HG02642 (cell line): ENCODE measurements at regions not wholly inside any gene's neighbourhood (a gene's known extent, or its start where the extent isn't known, plus 50 kb on each side); places are given as distances from the start of the nearest gene placed in this dataset.

ENCODE experiments used
- ATAC-seq: cut with Tn5 transposase; IDR thresholded peaks from one replicate; pipeline ENCODE4 v1.9.1; 2021; ENCODE audit warnings: mild to moderate bottlenecking; ENCODE audit not compliant: unreplicated experiment, poor library complexity

DNA sequence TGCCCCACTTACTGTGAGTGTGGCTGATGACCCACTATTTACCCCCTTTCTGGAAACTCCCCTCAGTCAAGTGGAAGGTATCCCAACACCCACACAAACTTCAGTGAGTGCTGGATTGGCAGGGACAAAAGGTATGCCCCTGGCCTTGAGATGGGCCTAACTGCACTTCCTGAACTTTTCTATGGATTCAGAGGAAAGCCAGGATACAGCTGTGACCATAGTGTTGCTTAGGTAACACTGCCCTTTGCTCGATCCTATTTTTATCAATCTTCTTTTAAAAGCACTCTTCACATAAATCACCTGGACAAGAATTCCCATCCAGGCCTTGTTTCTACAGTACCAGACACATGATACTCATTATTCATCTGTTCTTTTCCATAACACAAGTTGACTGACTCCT, 671.5 kb upstream of the SLC8A1 start:
- ATAC-seq = no peak

DNA sequence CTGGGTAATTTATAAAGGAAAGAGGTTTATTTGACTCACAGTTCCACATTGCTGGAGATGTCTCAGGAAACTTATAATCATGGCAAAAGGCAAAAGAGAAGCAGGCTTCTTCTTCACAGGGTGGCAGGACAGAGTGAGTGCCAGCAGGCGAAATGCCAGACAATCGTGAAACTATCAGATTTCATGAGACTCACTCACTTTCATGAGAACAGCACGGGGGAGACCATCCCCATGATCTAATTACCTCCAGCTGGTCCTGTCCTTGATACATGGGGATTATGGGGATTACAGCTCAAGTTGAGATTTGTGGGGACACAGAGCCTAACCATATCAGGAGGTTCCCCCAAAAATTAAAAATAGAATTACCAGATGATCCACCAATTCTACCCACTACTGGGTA, 675.5 kb upstream of the SLC8A1 start:
- ATAC-seq = no peak

DNA sequence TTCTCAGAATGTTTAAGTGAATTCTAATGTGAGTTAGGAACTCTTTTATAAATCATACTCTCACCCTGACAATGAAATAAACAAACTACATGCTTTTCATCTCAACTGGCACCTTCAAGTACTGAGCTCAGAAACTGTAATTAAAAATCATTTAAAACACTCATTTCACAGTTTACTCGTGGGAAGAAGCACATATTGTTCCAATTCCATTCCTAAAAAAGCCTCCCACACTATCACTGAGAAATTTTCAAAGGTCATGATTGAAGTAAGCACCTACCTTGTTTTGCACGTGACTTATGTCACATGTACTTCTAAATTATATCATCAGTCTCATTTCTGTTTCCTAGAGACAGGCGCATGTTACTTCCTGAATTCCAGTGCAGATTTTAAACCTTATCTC, 678.1 kb upstream of the SLC8A1 start:
- ATAC-seq = no peak

DNA sequence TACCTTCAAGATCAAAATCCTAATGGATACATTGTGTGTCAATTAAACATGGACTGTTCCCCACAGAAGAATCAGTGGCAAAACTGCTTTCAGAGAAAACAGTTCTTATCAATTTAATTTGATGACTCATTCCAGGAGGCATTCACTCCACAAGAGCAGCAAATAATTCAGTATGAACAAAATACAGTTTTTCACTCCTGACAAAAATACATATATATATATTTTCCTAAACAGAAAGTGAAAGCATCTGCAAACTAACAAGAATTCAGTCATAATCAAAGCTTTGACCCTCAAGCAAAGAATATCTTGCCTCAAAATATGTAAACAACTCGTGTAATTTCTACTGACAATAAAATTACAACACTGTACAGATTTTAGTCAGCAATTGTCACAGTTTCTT, 685.1 kb upstream of the SLC8A1 start:
- no peak for ATAC-seq

DNA sequence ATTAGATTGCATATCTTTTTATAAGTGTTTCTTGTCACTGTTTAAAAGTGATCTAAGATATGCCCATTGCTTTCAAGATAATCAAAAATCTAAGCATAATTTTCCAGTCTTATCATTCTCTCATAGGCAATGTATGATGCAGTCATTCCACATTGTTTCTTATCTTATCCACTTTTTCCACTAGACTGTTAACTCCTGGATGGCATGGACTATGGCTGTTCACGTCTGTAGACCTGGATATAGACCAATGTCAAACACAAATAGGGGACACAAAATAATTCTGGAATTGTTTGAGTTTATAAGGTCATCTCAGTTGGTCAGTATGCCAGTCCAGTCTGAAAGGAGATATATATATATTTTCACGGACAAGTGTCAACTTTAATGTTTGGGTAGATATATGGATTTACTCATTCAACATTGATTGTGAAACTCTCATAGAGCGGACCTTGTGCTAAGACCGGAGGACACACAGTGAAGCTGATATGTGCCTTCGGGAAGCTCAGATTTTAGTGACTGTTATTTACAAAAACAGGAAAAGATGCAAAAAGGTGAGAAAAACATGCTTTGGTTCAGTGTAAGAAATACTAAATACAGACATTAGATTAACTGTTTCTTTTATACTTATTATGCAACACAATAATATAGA, 689.4 kb upstream of the SLC8A1 start:
- no peak for ATAC-seq

DNA sequence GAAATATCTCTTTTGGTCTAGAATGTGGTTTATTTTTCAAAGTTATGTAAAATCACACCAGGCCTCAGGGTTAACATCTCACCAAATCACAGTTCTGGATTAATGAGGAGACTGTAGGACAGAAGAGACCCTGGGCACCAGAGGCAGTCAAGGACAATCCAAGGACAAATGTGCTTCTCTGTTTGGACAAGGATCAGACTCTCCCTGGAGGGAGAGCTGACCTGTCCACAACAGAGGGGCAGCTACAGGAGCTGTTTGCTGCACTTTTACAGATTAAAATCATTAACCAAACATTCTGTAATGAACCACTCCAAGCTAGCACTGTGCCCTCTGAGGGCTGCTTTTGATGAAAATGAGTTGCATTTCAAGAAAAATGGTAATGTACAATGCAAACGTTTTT, 690.6 kb upstream of the SLC8A1 start:
- no peak for ATAC-seq

DNA sequence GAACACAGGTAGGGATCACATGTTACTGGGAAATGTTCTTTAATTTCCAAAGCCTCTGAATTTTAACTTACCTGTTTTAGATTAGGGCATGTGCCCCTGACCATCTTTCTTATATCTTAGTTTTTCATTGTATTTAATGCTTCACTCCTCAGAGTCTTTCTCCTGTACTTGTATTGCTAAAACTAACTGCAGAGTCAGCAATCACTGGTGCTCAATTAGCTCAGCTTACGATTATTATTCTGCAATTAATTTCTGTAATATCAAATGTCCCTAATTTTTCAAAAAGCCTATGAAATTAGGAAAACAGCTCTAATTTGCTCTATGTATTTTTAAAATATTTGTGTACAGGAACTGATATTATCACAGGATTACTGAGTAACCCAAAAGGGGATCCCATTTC, 693.2 kb upstream of the SLC8A1 start:
- no peak for ATAC-seq

DNA sequence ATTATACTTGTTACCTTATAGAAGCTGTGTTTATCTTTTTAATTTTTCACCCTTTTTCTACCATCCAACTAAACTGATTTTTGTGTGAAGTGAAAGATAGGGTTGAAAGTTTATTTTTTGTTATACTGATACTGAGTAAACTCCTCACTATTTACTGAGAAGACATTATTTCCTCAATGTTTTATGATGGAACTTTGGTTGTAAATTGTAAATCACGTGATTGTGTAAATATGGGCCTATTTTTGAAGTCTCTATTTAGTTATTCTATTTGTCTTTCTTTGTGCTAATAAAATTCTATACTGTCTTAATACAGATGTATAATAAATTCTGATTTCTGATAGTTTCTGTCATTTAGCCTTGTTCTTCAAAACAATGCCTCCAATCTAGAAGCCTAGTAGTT, 697.2 kb upstream of the SLC8A1 start:
- no peak for ATAC-seq

DNA sequence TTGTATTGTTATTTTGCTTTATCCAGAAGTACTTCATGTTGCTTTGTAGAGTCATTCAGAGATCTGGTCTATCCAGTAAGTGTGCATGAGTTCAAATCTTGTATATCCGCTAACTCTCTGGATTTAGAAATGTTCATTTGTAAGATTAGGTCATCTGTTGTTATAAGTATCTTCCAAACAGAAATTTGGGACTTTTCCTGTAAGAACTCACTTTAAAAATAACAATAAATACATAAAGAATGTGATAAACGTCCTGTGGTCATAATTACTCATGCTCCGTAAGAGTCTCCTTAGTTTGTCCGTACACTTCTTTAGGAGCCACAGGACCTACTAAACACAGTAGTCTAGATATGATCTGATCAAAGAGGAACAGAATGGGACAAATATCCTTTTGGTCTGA, 699.9 kb upstream of the SLC8A1 start:
- no peak for ATAC-seq

DNA sequence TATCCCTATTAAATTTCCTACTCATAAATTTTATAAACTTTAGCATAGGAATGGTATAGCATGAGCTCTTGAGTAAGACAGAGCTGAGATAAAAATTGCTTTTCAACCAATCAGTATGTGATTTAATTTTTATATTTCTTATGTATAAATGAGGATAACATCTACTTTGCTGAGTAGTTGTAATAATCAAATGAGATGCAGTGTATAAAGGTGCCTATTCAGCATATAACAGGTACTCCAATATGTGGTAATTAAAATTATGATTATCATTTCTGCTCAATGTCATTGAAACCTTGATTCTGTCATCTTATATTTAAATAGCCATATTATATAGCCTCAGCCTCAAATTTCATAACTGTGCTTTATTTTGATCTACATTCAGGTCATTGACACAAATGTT, 700.4 kb upstream of the SLC8A1 start:
- ATAC-seq = no peak

DNA sequence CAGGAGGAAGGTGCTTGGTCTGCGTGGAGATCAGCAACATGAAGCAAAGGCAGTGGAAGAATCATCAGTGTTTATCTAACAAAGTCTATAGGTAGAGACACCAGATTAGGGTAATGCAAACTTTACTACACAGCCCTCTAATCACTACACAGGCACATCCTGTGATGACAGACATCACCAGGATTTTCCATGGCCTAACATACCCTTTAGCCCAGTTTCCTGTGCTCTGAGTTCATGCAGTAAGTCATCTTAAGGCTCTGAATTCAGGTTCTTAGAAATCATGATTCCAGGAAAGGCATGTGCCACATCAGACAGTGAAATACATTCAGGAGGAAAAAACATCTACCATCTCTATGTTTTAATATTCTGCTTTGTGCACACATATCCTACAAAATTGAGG, 708.5 kb upstream of the SLC8A1 start:
- ATAC-seq = no peak

DNA sequence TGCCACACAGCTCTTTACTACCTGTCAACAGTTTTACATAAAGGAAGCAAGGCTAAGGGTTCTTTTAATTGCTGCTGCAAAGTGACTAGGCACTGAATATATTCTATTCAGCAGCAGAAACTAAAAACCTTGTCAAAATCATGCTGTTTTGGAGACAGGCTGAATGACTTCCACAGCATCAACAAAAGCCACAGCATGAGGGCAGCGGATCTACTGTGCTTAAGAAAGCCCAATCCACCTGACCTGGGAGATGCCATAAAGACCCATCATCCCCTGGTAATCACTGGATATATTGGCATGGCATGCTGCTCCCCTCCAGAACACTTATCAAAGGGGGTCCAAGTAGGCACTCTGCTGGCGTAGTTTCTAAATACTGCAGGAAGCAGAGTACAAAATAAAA, 715.1 kb upstream of the SLC8A1 start:
- ATAC-seq = no peak

DNA sequence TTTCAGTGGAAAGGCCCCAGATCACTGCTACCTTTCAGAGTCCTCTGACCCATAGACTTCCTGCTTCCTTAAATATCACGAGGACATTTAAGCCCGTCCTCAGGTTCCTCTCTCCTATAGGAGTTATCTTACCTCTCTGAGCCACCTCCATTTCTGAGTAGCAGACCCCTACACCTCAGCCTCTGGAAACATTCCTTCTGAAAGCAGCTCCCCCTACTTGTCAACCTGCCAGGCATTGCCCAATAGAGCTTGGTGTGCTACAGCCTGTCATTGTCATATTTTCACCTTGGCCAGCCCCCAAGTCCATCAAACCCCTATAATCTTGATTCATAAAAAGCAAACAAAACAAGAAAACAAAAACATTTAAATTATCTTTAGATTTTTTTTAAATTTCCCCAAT, 717.9 kb upstream of the SLC8A1 start:
- ATAC-seq = no peak

DNA sequence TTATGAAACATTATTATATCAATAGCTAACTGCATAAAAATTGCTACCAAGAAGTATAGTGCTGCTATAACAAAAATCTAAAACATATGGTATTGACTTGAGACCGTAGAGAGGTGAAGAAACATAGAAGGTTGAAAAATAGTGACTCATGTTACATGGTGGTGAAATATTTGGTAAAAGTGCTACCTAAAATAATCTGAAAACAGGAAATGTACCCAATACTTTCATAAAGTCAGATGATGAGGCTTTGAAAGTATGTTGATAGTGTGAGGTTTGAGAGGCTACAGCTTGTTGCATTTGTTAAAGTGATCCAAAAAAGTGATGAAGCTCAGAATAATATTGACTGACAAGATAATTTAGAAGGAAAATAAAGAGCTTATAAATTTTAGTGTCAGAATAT, 718.7 kb upstream of the SLC8A1 start:
- ATAC-seq = no peak

DNA sequence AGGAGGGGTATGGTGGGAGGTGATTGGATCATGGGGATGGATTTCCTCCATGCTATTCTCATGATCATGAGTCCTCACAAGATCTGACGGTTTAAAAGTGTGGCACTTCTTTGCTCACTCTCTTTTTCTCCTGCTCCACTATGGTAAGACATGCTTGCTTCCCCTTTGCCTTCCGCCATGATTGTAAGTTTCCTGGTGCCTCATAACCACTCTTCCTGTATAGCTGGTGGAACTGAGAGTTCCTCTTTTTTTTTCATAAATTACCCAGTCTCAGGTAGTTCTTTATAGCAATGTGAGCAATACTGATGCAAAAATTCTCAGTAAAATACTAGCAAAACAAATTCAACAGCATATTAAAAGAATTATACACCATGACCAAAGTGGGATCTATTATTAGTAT, 728.5 kb upstream of the SLC8A1 start:
- no peak for ATAC-seq

DNA sequence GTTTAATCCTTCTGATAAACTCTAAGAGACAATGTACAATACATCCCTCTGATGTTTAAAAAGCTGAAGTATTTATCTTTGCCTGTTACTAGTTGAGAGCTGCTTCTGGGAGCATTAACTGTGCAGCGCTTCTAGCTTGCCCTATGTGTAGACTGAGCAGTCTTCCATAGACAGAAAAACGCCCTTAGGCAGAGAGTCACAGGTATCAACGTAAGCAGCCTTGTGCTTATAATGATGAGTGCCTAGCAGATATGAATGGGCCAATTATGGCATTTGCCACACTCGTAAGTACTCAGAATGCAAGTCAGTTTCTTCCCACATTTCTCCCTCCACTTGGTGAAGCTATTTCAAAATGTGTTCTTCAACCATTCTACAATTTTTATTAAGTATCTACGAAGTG, 731.1 kb upstream of the SLC8A1 start:
- no peak for ATAC-seq

DNA sequence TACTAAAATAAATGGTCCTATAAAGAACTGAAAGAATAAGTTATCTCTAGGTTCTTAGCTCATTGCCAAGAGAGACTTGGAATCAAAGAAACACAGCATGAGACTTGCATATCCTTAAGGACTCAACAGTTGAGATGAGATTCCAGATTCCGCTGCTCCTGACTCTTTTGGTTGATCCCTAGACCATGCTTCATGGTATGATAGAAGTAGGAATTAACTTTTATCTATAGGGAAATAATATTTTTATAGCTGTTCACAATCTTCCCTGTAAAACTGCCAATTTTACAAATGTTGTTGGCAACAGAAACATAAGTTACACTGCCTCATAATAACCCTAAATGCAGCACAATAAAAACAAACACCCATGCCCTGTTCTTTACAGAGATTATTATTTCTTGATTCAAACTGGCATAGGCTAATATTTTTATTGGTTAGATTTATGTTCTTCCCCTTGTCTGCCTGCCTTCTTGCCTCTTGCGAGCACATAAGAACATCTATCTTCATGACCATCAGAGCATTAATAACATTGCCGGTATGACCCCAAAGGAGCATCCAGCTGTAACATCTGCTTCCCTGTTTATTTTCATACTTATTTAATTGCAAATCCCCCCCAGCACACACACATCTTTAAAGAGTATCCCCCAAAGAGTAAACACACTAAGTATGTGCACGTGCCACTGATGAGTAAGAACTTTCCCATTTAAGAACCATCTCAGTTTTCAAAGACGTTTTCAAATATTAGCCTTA, 735.7 kb upstream of the SLC8A1 start:
- ATAC-seq = no peak

DNA sequence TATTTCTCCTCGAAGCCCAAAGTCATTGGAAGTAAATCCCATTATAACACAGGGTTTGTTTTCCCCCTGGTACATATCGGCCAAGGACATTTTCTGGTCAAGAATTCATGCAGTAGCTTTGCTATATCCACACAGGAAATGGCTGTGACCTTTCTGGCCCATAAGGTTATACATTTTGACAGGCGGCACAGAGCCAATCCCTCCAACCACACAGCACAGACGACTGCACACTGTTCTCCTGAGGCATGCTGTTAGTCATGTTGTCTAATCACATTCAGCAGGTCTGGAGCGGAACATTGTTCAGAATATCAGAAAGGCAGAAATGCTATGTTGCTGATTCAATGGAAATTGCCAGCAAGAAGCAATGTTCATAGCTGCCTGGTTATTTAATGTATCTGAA, 742.3 kb upstream of the SLC8A1 start:
- no peak for ATAC-seq

DNA sequence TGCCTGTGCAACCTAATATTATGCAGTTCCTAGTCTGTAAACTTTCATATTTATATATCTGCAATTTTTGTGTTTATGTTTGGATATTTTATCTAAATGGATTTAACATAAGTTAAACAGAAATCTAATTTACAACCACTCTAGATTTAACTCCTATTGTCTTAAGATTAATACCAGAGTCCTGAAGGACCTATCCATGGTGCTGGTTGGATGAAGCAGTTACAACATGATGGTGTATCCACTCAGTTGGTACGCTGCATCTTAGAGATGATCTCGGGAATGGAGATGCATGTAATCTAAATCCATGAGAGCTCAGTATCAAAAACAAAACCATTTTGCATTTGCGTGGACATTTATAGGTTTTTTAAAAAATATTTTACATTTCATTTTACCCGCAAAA, 745.9 kb upstream of the SLC8A1 start:
- ATAC-seq = no peak

DNA sequence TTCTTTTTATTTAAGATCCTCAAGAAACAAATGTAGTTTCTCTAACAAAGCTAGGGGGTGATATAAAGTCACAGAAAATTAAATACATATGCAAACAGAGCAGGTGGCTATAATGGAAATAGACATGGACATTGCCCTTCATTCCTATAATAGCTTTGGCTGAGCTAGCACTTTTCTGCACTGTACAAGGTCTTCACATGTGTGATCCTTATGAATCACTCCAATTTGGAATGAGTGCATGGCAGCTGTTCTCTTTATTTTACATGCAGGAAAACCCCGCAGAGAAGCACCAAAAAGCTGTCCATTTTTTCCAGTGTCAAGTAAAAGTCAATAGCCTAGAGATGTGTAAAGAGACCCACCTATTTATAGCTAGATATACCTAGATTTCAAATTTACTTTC, 747.4 kb upstream of the SLC8A1 start:
- no peak for ATAC-seq

DNA sequence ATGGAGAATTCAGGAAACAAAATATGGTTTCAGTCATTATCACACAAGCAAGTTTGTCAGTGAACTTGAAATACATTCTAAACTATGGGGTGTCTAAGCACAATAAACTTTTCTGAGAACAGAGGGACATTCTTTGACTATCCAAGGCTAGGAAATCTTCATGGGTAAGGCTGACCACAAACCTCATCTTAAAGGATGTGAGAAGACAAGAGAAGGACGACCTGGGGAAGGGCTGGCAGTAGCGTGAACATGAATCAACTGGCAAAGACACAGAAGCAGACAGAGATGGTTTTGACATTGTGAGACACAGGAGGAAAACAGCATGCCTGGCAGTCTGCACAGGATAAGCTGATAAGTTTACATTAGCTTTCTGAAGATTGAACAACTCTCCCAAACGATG, 752.4 kb upstream of the SLC8A1 start:
- ATAC-seq = no peak

DNA sequence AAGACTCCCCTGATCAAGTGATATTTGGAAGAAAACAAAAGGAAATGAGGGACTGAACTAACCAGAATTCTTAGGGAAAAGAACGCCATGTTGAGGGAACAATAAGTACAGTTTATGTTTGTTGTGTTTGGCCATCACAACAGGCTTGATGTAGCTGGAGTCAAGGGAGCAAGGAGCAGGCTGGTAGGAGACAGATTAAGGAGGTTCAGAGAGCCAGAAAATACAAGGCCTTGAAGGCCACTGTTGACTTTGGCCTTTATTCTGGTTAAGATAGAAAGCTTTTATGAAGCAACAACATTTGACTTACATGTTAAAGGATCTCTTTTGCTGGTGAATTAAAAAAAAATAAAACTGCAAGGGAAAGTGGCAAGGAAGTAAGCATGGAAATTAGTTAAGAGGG, 754.1 kb upstream of the SLC8A1 start:
- no peak for ATAC-seq
